ENCODE measurements at regions not wholly inside any gene's neighbourhood (a gene's known extent, or its start where the extent isn't known, plus 50 kb on each side); places are given as distances from the start of the nearest gene placed in this dataset.
A peak's percentile ranks its signal among the peaks of the same experiment; 100 is the strongest.

DNA sequence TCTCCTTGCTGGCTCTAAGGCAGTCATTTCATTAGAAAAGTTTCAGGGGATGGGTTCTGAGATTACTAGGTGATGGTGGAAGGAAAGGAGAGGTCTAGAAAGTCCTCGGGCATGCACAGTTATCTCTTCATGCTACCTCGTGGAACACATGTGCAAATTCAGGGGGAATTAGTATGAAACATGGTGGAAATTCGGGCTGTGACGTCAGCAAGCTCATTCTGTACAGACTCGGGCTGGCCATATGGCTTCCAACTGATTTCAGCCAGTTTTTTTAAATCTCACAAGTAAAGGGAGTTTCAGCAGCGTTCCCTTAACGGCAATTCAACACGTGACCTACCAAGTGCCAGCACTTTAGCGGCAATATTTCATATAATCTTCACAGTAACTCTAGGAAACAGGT, 251.1 kb downstream of the TBL1XR1 start:
- in situ Hi-C loops (cut with MboI; ENCODE audit: low sequenced_read_pairs in 4 of 4), result no loop called here

DNA sequence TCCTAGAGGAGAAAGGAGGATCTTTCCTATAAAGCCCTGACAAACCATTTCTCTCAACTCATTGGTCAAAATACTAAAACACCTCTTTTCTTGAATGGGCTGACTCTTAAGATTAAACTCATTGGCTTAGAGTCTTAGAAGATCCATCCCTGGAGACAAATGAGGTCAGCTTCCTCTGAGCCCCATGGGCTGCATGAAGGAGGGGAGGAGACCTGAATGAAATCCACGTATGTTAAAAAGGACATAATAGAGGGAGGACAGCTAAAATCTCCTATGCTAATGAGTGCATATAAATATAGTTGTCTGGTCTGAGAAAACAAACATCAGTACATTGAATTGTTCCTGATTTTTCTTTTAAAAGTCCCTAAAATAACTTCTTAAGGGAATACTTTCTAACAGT, 255.0 kb downstream of the TBL1XR1 start:
- no peak for DNase-seq
- ATAC-seq, result no peak
- H3K27ac ChIP-seq, result no peak overlapping the region
- TF ChIP-seq, protein P1, sequence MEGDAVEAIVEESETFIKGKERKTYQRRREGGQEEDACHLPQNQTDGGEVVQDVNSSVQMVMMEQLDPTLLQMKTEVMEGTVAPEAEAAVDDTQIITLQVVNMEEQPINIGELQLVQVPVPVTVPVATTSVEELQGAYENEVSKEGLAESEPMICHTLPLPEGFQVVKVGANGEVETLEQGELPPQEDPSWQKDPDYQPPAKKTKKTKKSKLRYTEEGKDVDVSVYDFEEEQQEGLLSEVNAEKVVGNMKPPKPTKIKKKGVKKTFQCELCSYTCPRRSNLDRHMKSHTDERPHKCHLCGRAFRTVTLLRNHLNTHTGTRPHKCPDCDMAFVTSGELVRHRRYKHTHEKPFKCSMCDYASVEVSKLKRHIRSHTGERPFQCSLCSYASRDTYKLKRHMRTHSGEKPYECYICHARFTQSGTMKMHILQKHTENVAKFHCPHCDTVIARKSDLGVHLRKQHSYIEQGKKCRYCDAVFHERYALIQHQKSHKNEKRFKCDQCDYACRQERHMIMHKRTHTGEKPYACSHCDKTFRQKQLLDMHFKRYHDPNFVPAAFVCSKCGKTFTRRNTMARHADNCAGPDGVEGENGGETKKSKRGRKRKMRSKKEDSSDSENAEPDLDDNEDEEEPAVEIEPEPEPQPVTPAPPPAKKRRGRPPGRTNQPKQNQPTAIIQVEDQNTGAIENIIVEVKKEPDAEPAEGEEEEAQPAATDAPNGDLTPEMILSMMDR (IDR thresholded peaks at IDR 0.05 in 4 of 5, conservative IDR thresholded peaks at IDR 0.05 in 1 of 5), result no peak
- TF ChIP-seq POLR2A (IDR thresholded peaks at IDR 0.05), result no peak
- no peaks in the 10 kb centered on the region for H3K36me3 ChIP-seq
- in situ Hi-C loops (cut with MboI; ENCODE audit: low sequenced_read_pairs in 4 of 4), result no loop called here
- H3K9me3 ChIP-seq, result no peaks in the 10 kb centered on the region
- intact Hi-C loops (cut with DNase I; ENCODE audit: low total_unique reads), result no loop called here
- H3K4me3 ChIP-seq, result no peak overlapping the region
- H3K4me1 ChIP-seq, result no peaks in the 10 kb centered on the region
- no peaks in the 10 kb centered on the region for H3K27me3 ChIP-seq

More for the DNA sequence above, 251.1 kb downstream of the TBL1XR1 start:
- Histone ChIP-seq H3K4me1 (peaks cover 13% of the 10 kb centered on the region in 2 donors), H3K36me3 (no peaks in the 10 kb centered on the region), H3K9me3 (no peaks in the 10 kb centered on the region), H3K27me3 (no peaks in the 10 kb centered on the region), H3K27ac (no peak overlapping the region), H3K4me3 (no peak overlapping the region)
- DNase-seq, result no peak
- intact Hi-C loops (cut with DNase I; ENCODE audit: low total_unique reads), result no loop called here
- no peak for ATAC-seq
- TF ChIP-seq POLR2A (IDR thresholded peaks at IDR 0.05), result no peak
- TF ChIP-seq, protein P1 (IDR thresholded peaks at IDR 0.05 in 4 of 5, conservative IDR thresholded peaks at IDR 0.05 in 1 of 5), result no peak

DNA sequence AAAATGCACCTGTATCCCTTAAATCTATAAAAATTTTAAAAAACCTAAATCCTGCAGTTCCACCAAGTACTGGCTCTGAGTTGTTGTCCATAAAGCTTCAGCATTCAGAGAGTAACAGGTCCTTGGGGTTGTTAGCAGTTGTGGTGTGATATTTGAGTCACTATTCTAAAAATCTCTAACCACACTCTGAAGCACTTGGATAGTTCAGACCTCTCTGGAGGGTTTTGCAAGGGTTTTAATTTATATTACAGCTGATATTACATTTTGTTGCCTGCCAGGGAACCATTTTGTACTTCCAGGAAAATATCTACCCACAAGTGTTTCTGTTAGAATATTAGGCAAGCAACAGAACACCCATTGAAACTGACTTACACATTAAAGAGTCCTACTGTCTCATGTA, 255.6 kb downstream of the TBL1XR1 start:
- intact Hi-C loops (cut with DNase I; ENCODE audit: low total_unique reads), result no loop called here
- in situ Hi-C loops (cut with MboI; ENCODE audit: low sequenced_read_pairs in 4 of 4), result no loop called here
- no peak for ATAC-seq
- TF ChIP-seq POLR2A (IDR thresholded peaks at IDR 0.05), result no peak
- TF ChIP-seq, protein P1 (IDR thresholded peaks at IDR 0.05 in 4 of 5, conservative IDR thresholded peaks at IDR 0.05 in 1 of 5), result no peak
- no peak overlapping the region for H3K27ac ChIP-seq
- no peaks in the 10 kb centered on the region for H3K36me3 ChIP-seq
- no peaks in the 10 kb centered on the region for H3K27me3 ChIP-seq
- DNase-seq, result no peak
- no peaks in the 10 kb centered on the region for H3K9me3 ChIP-seq
- H3K4me1 ChIP-seq, result no peaks in the 10 kb centered on the region
- H3K4me3 ChIP-seq, result no peak overlapping the region

DNA sequence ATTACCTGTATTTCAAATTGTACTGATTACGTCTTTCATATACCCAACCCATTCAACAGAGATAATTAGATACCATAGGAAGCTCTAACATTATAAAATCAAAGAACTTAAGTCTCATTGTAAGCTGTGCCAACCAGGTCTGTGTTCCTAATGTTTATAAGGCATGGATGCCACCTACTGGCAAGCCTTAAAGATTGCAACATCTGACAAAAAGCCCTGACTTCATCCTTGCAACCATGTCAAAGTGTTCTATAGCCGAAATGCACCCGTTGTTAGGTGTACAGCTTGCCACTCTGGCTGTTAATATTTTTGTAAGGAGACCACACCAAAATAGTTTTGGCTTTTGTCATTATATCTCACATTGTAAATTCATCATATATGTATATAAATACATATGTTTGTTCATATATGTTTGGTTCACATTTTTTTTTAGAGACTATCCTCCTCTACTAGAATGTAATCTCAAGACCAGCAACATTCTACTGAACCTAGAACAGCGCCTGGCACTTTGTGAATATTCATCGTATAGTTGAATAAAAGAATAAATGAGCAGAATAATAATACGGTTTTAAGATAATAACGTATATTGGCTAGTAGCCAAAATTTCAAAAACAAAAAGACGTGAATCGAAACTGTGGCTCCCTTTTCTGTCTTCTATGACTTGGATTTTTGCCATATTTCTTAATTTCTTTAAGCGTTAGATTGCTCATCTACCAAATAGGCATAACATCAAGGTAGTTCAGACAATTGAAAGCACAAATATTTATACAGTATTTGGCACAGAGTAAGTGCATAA, 258.1 kb downstream of the TBL1XR1 start:
- no peak for TF ChIP-seq POLR2A (IDR thresholded peaks at IDR 0.05)
- TF ChIP-seq, protein P1 (IDR thresholded peaks at IDR 0.05 in 4 of 5, conservative IDR thresholded peaks at IDR 0.05 in 1 of 5), result peak; percentile 49 to 75 (median 67)
- intact Hi-C loops (cut with DNase I; ENCODE audit: low total_unique reads), result loop anchor here (1.0 kb wide), 1 partner anchor 67 kb away; no protein-coding TSS in a partner anchor

More for the DNA sequence above, 258.1 kb downstream of the TBL1XR1 start:
- Histone ChIP-seq H3K9me3 (no peaks in the 10 kb centered on the region), H3K4me3 (no peak overlapping the region), H3K36me3 (no peaks in the 10 kb centered on the region), H3K4me1 (no peaks in the 10 kb centered on the region), H3K27ac (no peak overlapping the region), H3K27me3 (no peaks in the 10 kb centered on the region)
- ATAC-seq (peak; percentile 98 to 99), DNase-seq (peak; percentile 34 to 44)
- in situ Hi-C loops (cut with MboI; ENCODE audit: low sequenced_read_pairs in 4 of 4), result loop anchor here in 1 of 4 donors (10.0 kb wide), 1 partner anchor 64 kb away; no protein-coding TSS in a partner anchor

All from gastrocnemius medialis (tissue), 4 donors.